ENCODE measurements at regions not wholly inside any gene's neighbourhood (a gene's known extent, or its start where the extent isn't known, plus 50 kb on each side); places are given as distances from the start of the nearest gene placed in this dataset.
A peak's percentile ranks its signal among the peaks of the same experiment; 100 is the strongest.

GRCh38 chr9:78566948-78567675, 270.2 kb downstream of the PSAT1 start:
- Histone ChIP-seq H3K4me2 (ENCODE audit: extremely low read depth, insufficient read depth, low read length) (no peak overlapping the region), H2AFZ (ENCODE audit: low read length) (no peak overlapping the region), H3K4me3 (replicated peaks in 1 of 4; ENCODE audit: control extremely low read depth in 1 of 4, insufficient read depth in 1 of 4, low read depth in 3 of 4, low read length in 4 of 4) (no peak overlapping the region), H3K79me2 (ENCODE audit: control insufficient read depth, insufficient read depth, low read length) (no peaks in the 10 kb centered on the region), H3K27ac (ENCODE audit: insufficient read depth, low read length) (no peak overlapping the region), H4K20me1 (ENCODE audit: control insufficient read depth, extremely low read depth, insufficient read depth, low read length) (no peaks in the 10 kb centered on the region), H3K36me3 (ENCODE audit: control insufficient read depth, insufficient read depth, low read length) (no peaks in the 10 kb centered on the region), H3K9me3 (ENCODE audit: control insufficient read depth, insufficient read depth, low read depth, low read length) (no peaks in the 10 kb centered on the region), H3K4me1 (ENCODE audit: control insufficient read depth, extremely low read depth, insufficient read depth, low read length) (no peaks in the 10 kb centered on the region), H3K9ac (ENCODE audit: insufficient read depth, low read length) (no peak overlapping the region), H3K27me3 (ENCODE audit: control insufficient read depth, insufficient read depth, low read length) (no peaks in the 10 kb centered on the region)
- TF ChIP-seq CTCF (conservative IDR thresholded peaks at IDR 0.05 in 1 of 2, IDR thresholded peaks at IDR 0.05 in 1 of 2; ENCODE audit: low read depth in 1 of 2, low read length in 2 of 2) = no peak
- no peak for TF ChIP-seq EZH2 (IDR thresholded peaks at IDR 0.05; ENCODE audit: low read length, missing control alignments)
- DNase-seq (ENCODE audit: low read depth in 2 of 2) = peak; percentile 75 to 79

GRCh38 chr9:78567693-78568092, 270.8 kb downstream of the PSAT1 start:
- H3K4me1 ChIP-seq (ENCODE audit: control insufficient read depth, extremely low read depth, insufficient read depth, low read length) = no peaks in the 10 kb centered on the region
- H3K9ac ChIP-seq (ENCODE audit: insufficient read depth, low read length) = no peak overlapping the region
- H3K4me2 ChIP-seq (ENCODE audit: extremely low read depth, insufficient read depth, low read length) = no peak overlapping the region
- H4K20me1 ChIP-seq (ENCODE audit: control insufficient read depth, extremely low read depth, insufficient read depth, low read length) = no peaks in the 10 kb centered on the region
- H3K36me3 ChIP-seq (ENCODE audit: control insufficient read depth, insufficient read depth, low read length) = no peaks in the 10 kb centered on the region
- peak in 1 of 2 donors; percentile 40 for DNase-seq (ENCODE audit: low read depth in 2 of 2)
- no peak overlapping the region for H3K27ac ChIP-seq (ENCODE audit: insufficient read depth, low read length)
- H3K4me3 ChIP-seq (replicated peaks in 1 of 4; ENCODE audit: control extremely low read depth in 1 of 4, insufficient read depth in 1 of 4, low read depth in 3 of 4, low read length in 4 of 4) = no peak overlapping the region
- no peaks in the 10 kb centered on the region for H3K27me3 ChIP-seq (ENCODE audit: control insufficient read depth, insufficient read depth, low read length)
- H3K79me2 ChIP-seq (ENCODE audit: control insufficient read depth, insufficient read depth, low read length) = no peaks in the 10 kb centered on the region
- H2AFZ ChIP-seq (ENCODE audit: low read length) = no peak overlapping the region
- no peak for TF ChIP-seq CTCF (conservative IDR thresholded peaks at IDR 0.05 in 1 of 2, IDR thresholded peaks at IDR 0.05 in 1 of 2; ENCODE audit: low read depth in 1 of 2, low read length in 2 of 2)
- H3K9me3 ChIP-seq (ENCODE audit: control insufficient read depth, insufficient read depth, low read depth, low read length) = no peaks in the 10 kb centered on the region

GRCh38 chr9:78568774-78569173, 271.8 kb downstream of the PSAT1 start:
- TF ChIP-seq EZH2 (IDR thresholded peaks at IDR 0.05; ENCODE audit: low read length, missing control alignments) (no peak), CTCF (conservative IDR thresholded peaks at IDR 0.05 in 1 of 2, IDR thresholded peaks at IDR 0.05 in 1 of 2; ENCODE audit: low read depth in 1 of 2, low read length in 2 of 2) (no peak)
- no peak overlapping the region for H3K4me2 ChIP-seq (ENCODE audit: extremely low read depth, insufficient read depth, low read length)
- no peak overlapping the region for H3K27ac ChIP-seq (ENCODE audit: insufficient read depth, low read length)
- no peaks in the 10 kb centered on the region for H3K9me3 ChIP-seq (ENCODE audit: control insufficient read depth, insufficient read depth, low read depth, low read length)
- H3K4me3 ChIP-seq (replicated peaks in 1 of 4; ENCODE audit: control extremely low read depth in 1 of 4, insufficient read depth in 1 of 4, low read depth in 3 of 4, low read length in 4 of 4) = no peak overlapping the region
- H3K9ac ChIP-seq (ENCODE audit: insufficient read depth, low read length) = no peak overlapping the region
- H3K4me1 ChIP-seq (ENCODE audit: control insufficient read depth, extremely low read depth, insufficient read depth, low read length) = no peaks in the 10 kb centered on the region
- no peaks in the 10 kb centered on the region for H3K27me3 ChIP-seq (ENCODE audit: control insufficient read depth, insufficient read depth, low read length)
- H2AFZ ChIP-seq (ENCODE audit: low read length) = no peak overlapping the region
- no peak for DNase-seq (ENCODE audit: low read depth in 2 of 2)
- no peaks in the 10 kb centered on the region for H3K79me2 ChIP-seq (ENCODE audit: control insufficient read depth, insufficient read depth, low read length)
- no peaks in the 10 kb centered on the region for H3K36me3 ChIP-seq (ENCODE audit: control insufficient read depth, insufficient read depth, low read length)
- H4K20me1 ChIP-seq (ENCODE audit: control insufficient read depth, extremely low read depth, insufficient read depth, low read length) = no peaks in the 10 kb centered on the region
